MM.1S (cell line): ENCODE measurements at regions not wholly inside any gene's neighbourhood (a gene's known extent, or its start where the extent isn't known, plus 50 kb on each side); places are given as distances from the start of the nearest gene placed in this dataset.

Experiments used
- DNase-seq: peaks from one replicate; pipeline ENCODE4 v3.0.0-alpha.2; 2015
- H2AFZ ChIP-seq: fragments of 300-600 bp; sonication (generic); 2 replicates; pipeline ENCODE4 v1.6.0; 2016; ENCODE audit warnings: antibody characterized with exemption, low read length
- H3F3A ChIP-seq: fragments of 300-600 bp; sonication (generic); 2 replicates; pipeline ENCODE4 v1.6.1; 2016; ENCODE audit warnings: mild to moderate bottlenecking, antibody characterized with exemption, low read length, moderate library complexity, mixed read lengths; ENCODE audit not compliant: insufficient read depth
- H3K27ac ChIP-seq: fragments of 300-600 bp; sonication (generic); 2 replicates; pipeline ENCODE4 v1.5.1; 2016; ENCODE audit warnings: mild to moderate bottlenecking, low read length
- H3K27me3 ChIP-seq: fragments of 300-600 bp; sonication (generic); replicated peaks from 2 replicates; pipeline ENCODE4 v1.6.0; 2016; ENCODE audit warnings: low read length; ENCODE audit not compliant: insufficient read depth
- H3K36me3 ChIP-seq: fragments of 300-600 bp; sonication (generic); replicated peaks from 2 replicates; pipeline ENCODE4 v1.6.1; 2016; ENCODE audit warnings: mild to moderate bottlenecking, low read length, mixed read lengths; ENCODE audit not compliant: insufficient read depth
- H3K4me1 ChIP-seq: fragments of 300-600 bp; sonication (generic); 2 replicates; pipeline ENCODE4 v1.6.1; 2016; ENCODE audit warnings: low read length, mixed read lengths
- H3K4me2 ChIP-seq: fragments of 300-600 bp; sonication (generic); 2 replicates; pipeline ENCODE4 v1.6.0; 2016; ENCODE audit warnings: low read depth, low read length
- H3K4me3 ChIP-seq: fragments of 300-600 bp; sonication (generic); 2 replicates; pipeline ENCODE4 v1.5.1; 2016; ENCODE audit warnings: low read length, mixed read lengths
- H3K79me2 ChIP-seq: fragments of 300-600 bp; sonication (generic); 2 replicates; pipeline ENCODE4 v1.6.1; 2016; ENCODE audit warnings: mixed run types, low read length, mixed read lengths
- H3K9ac ChIP-seq: fragments of 300-600 bp; sonication (generic); 2 replicates; pipeline ENCODE4 v1.6.1; 2016; ENCODE audit warnings: low read length, mixed read lengths
- H3K9me2 ChIP-seq: fragments of 300-600 bp; sonication (generic); replicated peaks from 2 replicates; pipeline ENCODE4 v1.6.1; 2016; ENCODE audit warnings: mild to moderate bottlenecking, low read length, mixed read lengths; ENCODE audit not compliant: insufficient read depth
- H3K9me3 ChIP-seq: fragments of 300-600 bp; sonication (generic); replicated peaks from 2 replicates; pipeline ENCODE4 v1.6.1; 2016; ENCODE audit warnings: mild to moderate bottlenecking, low read length, mixed read lengths; ENCODE audit not compliant: insufficient read depth
- H4K20me1 ChIP-seq: fragments of 300-600 bp; sonication (generic); 2 replicates; pipeline ENCODE4 v1.6.1; 2016; ENCODE audit warnings: mild to moderate bottlenecking, low read length, moderate library complexity, mixed read lengths; ENCODE audit not compliant: insufficient read depth
- CTCF ChIP-seq: fragments of 300-600 bp; sonication (generic); IDR thresholded peaks from 2 replicates; pipeline ENCODE4 v1.5.1; 2016; ENCODE audit warnings: antibody characterized with exemption, low read length, mixed read lengths
- EZH2 ChIP-seq: fragments of 300-600 bp; sonication (generic); optimal IDR thresholded peaks from 2 replicates; pipeline ENCODE3; 2017; ENCODE audit warnings: low read depth, mild to moderate bottlenecking, antibody characterized with exemption, low read length, mixed read lengths
- EZH2phosphoT487 ChIP-seq: fragments of 300-600 bp; sonication (generic); IDR thresholded peaks from 2 replicates; pipeline ENCODE4 v1.6.1; 2018; ENCODE audit warnings: antibody characterized with exemption, low read length

- H3K36me3 ChIP-seq = no peaks in the 10 kb centered on the region
- H3K4me2 ChIP-seq = no peak overlapping the region
- H3K4me3 ChIP-seq = no peak overlapping the region
- TF ChIP-seq CTCF (no peak), EZH2 (no peak), EZH2phosphoT487 (no peak)
- no peaks in the 10 kb centered on the region for H3K9me3 ChIP-seq
- H4K20me1 ChIP-seq = no peaks in the 10 kb centered on the region
- H3K9me2 ChIP-seq = no peaks in the 10 kb centered on the region
- H3K9ac ChIP-seq = no peak overlapping the region
- H3F3A ChIP-seq = no peaks in the 10 kb centered on the region
- no peak overlapping the region for H3K27ac ChIP-seq
- H3K4me1 ChIP-seq = no peaks in the 10 kb centered on the region
- H3K27me3 ChIP-seq = no peaks in the 10 kb centered on the region
- no peaks in the 10 kb centered on the region for H3K79me2 ChIP-seq
- DNase-seq = no peak
- H2AFZ ChIP-seq = no peak overlapping the region
Measured at GRCh38 chr5:89983216-89983615, 426.3 kb downstream of the CETN3 start.

- no peaks in the 10 kb centered on the region for H3K36me3 ChIP-seq
- DNase-seq = no peak
- H3K4me1 ChIP-seq = no peaks in the 10 kb centered on the region
- no peaks in the 10 kb centered on the region for H4K20me1 ChIP-seq
- H3F3A ChIP-seq = no peaks in the 10 kb centered on the region
- no peak for TF ChIP-seq CTCF
- no peak for TF ChIP-seq EZH2phosphoT487
- no peak for TF ChIP-seq EZH2
- H3K4me3 ChIP-seq = no peak overlapping the region
- H3K27ac ChIP-seq = no peak overlapping the region
- H3K27me3 ChIP-seq = no peaks in the 10 kb centered on the region
- no peak overlapping the region for H3K9ac ChIP-seq
- H3K79me2 ChIP-seq = no peaks in the 10 kb centered on the region
- H2AFZ ChIP-seq = no peak overlapping the region
- no peaks in the 10 kb centered on the region for H3K9me2 ChIP-seq
- no peak overlapping the region for H3K4me2 ChIP-seq
- H3K9me3 ChIP-seq = no peaks in the 10 kb centered on the region
Measured at GRCh38 chr5:89981878-89982773, 427.4 kb downstream of the CETN3 start.

GRCh38 chr5:89981021-89981420, 428.5 kb downstream of the CETN3 start:
- H3K4me1 ChIP-seq = no peaks in the 10 kb centered on the region
- H3K4me2 ChIP-seq = no peak overlapping the region
- no peak overlapping the region for H3K9ac ChIP-seq
- no peaks in the 10 kb centered on the region for H3K9me2 ChIP-seq
- no peaks in the 10 kb centered on the region for H4K20me1 ChIP-seq
- no peaks in the 10 kb centered on the region for H3K36me3 ChIP-seq
- H2AFZ ChIP-seq = no peak overlapping the region
- H3K27me3 ChIP-seq = no peaks in the 10 kb centered on the region
- TF ChIP-seq EZH2phosphoT487 (no peak), EZH2 (no peak), CTCF (no peak)
- no peaks in the 10 kb centered on the region for H3K9me3 ChIP-seq
- no peaks in the 10 kb centered on the region for H3F3A ChIP-seq
- H3K79me2 ChIP-seq = no peaks in the 10 kb centered on the region
- DNase-seq = no peak
- no peak overlapping the region for H3K4me3 ChIP-seq
- no peak overlapping the region for H3K27ac ChIP-seq
